Adrenal gland (tissue), 5 donors: ENCODE measurements at regions not wholly inside any gene's neighbourhood (a gene's known extent, or its start where the extent isn't known, plus 50 kb on each side); places are given as distances from the start of the nearest gene placed in this dataset.

Source experiments
- CTCF ChIP-seq, 6 experiments: fragments of 450-650 bp in 4 of 6; fragments of 200-600 bp in 2 of 6; sonication (generic) in 1 of 6; IDR thresholded peaks; 1 replicate in 5 of 6; 2 replicates in 1 of 6; pipeline versions ENCODE4 v1.5.1 to v1.8.0; 2016 to 2021; ENCODE audit warnings: antibody characterized with exemption in 6 of 6, mild to moderate bottlenecking in 2 of 6, moderate library complexity in 1 of 6
- POLR2A ChIP-seq, 2 donors: fragments of 450-650 bp; IDR thresholded peaks; one replicate each; pipeline ENCODE4 v1.6.1; 2017; ENCODE audit warnings: antibody characterized with exemption in 2 of 2, mild to moderate bottlenecking in 2 of 2, moderate library complexity in 1 of 2
- donor health status: DM: no; HTN: no; CAD: no.

GRCh38 chr3:5317557-5317956 is 130.1 kb downstream of the EDEM1 start:
- TF ChIP-seq POLR2A (IDR thresholded peaks at IDR 0.05) (no peak), CTCF (IDR thresholded peaks at IDR 0.05) (no peak)
